NB4 (cell line): ENCODE measurements at regions not wholly inside any gene's neighbourhood (a gene's known extent, or its start where the extent isn't known, plus 50 kb on each side); places are given as distances from the start of the nearest gene placed in this dataset.

Source experiments
- DNase-seq: peaks from one replicate; pipeline ENCODE4 v3.0.0; 2010; ENCODE audit warnings: low read depth
- H3K4me3 ChIP-seq: one replicate; pipeline ENCODE4 v1.5.1; 2011; ENCODE audit warnings: mild to moderate bottlenecking, low read depth, low read length, moderate library complexity
- CTCF ChIP-seq: IDR thresholded peaks from one replicate; pipeline ENCODE4 v1.5.1; 2012; ENCODE audit warnings: low read depth, low read length
- MAX ChIP-seq: IDR thresholded peaks from 2 replicates; pipeline ENCODE4 v1.6.1; 2011; ENCODE audit warnings: low read depth, low read length
- MYC ChIP-seq: IDR thresholded peaks from 2 replicates; pipeline ENCODE4 v1.6.1; 2011; ENCODE audit warnings: low read depth, low read length
- POLR2A ChIP-seq: IDR thresholded peaks from 2 replicates; pipeline ENCODE4 v1.6.1; 2011; ENCODE audit warnings: mild to moderate bottlenecking; ENCODE audit not compliant: insufficient read length; ENCODE audit errors: extremely low read depth

GRCh38 chr6:56840467-56841380, 114.2 kb upstream of the BEND6 start:
- DNase-seq: no peak
- H3K4me3 ChIP-seq: no peak overlapping the region
- TF ChIP-seq CTCF (no peak), MYC (no peak), POLR2A (no peak), MAX (no peak)

- no peak overlapping the region for H3K4me3 ChIP-seq
- DNase-seq: no peak
- TF ChIP-seq MYC (no peak), CTCF (no peak), MAX (no peak), POLR2A (no peak)
Observed at GRCh38 chr6:56839533-56840183, 115.2 kb upstream of the BEND6 start.

GRCh38 chr6:56838965-56839364, 115.9 kb upstream of the BEND6 start:
- TF ChIP-seq POLR2A (no peak), CTCF (no peak)
- no peak for DNase-seq
- no peak overlapping the region for H3K4me3 ChIP-seq

GRCh38 chr6:56838016-56838555, 116.8 kb upstream of the BEND6 start:
- no peak for TF ChIP-seq CTCF
- no peak for TF ChIP-seq POLR2A
- no peak for TF ChIP-seq MYC
- TF ChIP-seq MAX: no peak
- no peak for DNase-seq
- H3K4me3 ChIP-seq: no peak overlapping the region

- H3K4me3 ChIP-seq: no peak overlapping the region
- TF ChIP-seq MAX (no peak), CTCF (no peak), POLR2A (no peak), MYC (no peak)
- no peak for DNase-seq
Observed at GRCh38 chr6:56837322-56837894, 117.5 kb upstream of the BEND6 start.
